Inflammatory macrophage (primary cell): ENCODE measurements at regions not wholly inside any gene's neighbourhood (a gene's known extent, or its start where the extent isn't known, plus 50 kb on each side); places are given as distances from the start of the nearest gene placed in this dataset.
"Not testable (repeated sequence)": the region's sequence is repeated elsewhere in the genome, so short reads cannot be mapped to it uniquely, and the experiment has no call there.

ENCODE experiments used
- DNase-seq, 2 donors: peaks; one replicate each; pipeline ENCODE4 v3.0.0-alpha.2; 2020 to 2022

DNA sequence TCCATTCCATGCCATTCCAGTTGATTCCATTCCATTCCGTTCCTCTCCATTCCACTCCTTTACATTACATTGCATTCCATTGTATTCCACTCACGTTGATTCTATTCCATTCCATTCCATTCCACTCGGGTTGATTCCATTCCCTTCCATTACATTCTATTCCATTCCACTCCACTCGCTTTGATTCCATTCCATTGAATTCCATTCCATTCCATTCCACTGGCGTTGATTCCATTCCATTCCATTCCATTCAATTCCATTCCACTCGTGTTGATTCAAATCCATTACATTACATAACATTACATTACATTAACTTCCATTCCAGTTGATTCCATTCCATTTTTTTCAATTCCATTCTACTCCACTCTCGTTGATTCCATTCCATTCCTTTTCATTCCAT lies 1142.8 kb downstream of the RPIA start:
- no peak for DNase-seq

DNA sequence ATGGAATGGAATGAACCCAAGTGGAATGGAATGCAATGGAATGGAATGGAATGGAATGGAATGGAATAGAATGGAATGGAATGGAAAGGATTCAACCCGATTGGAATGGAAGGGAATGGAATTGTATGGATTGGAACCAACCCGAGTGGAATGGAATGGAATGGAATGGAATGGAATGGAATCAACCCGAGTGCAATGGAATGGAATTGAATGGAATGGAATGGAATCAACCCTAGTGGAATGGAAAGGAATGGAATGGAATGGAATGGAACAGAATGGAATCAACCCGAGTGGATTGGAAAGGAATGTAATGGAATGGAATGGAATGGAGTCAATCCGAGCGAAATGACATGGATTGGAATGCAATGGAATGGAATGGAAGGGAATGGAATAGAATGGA lies 1144.9 kb downstream of the RPIA start:
- DNase-seq: peak in 1 of 2 donors; percentile 6

DNA sequence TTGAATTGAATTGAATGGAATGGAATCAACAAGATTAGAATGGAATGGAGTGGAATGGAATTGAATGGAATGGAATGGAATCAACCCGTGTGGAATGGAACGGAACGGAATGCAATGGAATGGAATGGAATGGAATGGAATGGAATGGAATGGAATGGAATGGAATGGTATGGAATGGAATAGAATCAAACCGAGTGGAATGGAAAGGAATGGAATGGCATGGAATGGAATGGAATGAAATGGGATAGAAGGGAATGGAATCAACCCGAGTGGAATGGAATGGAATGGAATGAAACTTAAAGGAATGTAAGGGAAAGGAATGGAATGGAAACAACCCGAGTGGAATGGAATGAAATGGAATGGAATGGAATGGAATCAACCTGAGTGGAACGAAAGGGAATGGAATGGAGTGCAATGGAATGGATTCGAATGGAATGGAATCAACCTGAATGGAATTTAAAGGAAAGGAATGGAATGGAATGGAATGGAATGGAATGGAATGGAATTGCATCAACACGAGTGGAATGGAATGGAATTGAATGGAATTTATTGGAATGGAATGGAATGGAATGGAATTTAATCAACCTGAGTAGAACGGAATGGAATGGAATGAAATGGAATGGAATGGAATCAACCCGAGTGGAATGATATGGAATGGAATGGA lies 1146.6 kb downstream of the RPIA start:
- no peak for DNase-seq

DNA sequence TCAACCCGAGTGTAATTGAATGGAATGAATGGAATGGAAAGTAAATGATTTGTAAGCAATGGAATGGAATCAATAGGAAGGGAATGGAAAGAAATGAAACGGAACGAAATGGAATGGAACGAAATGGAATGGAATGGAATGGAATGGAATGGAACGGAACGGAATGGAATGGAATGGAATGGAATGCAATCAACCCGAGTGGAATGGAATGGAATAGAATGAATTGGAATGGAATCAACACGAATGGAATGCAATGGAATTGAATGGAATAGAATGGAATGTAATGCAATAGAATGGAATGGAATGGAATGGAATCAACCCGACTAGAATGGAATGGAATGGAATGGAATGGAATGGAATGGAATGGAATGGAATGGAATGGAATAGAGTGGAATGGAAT lies 1148.7 kb downstream of the RPIA start:
- DNase-seq: peak in 1 of 2 donors; percentile 14

DNA sequence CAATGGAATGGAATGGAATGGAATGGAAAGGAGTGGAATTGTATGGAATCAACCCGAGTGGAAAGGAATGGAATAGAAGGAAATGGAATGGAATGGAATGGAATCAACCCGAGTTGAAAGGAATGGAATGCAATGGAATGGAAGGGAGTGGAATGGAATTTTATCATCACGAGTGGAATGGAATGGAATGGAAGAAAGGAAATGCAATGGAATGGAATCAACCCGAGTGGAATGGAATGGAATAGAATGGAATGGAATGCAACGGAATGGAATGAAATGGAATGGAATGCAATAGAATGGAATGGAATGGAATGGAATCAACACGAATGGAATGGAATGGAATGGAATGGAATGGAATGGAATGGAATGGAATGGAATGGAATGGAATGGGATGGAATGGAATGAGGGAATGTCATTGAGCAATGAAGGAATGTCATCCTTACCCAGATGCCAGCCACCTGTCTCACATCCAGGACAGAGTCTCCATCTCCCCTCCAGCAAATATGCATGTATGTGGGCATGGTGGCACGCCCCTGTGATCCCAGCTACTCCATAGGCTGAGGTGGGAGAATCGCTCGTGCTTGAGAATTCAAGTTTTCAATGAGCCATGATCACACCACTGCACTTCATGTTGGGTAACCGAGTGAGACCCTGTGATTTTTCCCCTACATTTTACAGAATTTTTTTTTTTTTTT lies 1149.5 kb downstream of the RPIA start:
- DNase-seq: not testable (repeated sequence)

DNA sequence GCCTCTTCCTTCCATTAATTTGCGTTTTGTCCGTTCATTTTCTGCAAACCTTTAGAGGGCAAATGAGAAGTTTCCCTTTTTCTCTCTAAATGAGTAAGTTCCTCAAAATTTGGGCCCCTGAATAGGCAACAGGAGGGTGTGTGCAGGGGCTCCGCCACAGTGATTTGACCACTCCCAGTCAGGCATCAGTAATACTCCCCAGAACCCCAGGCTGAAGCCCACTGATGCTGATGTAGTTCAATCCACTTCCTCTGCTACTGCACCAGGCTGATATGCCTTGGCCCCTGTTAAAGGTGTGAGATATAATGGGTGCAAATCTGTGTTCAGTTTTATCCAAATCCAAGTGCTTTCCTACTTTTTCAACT lies 1150.0 kb downstream of the RPIA start:
- no peak for DNase-seq

DNA sequence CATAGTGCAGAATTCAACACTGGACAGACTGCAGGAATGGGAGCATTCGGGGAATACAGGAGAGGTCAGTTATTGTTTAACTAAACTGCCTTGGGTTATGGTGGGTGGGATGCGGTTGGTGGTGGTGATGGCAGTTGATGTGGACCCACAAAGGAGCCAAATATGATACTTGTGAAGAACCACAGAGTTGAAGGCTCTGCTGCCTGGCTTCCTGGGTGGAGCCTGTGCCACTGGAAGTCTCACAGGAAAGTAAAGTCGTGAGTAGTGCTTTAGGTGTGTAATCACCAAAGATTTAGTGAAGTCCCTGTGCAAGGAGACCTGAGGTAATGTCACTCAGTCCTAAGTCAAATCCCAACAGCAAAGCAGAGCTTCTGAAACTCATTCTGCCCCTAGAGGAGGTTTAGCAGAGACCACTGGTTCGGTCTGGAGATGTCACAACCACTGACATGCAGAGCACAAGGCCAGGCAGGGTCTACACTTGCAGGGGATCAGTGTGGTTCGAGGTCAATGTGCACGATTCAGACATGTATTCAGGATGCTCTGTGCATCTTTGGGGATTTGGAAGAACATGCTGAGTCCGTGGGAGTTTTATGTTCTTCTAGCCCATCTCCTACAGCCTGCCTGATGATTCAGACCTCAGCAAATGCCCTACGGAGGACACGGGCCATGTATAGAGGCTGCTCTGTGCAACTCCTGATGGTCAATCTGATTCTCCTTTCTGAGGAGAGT lies 1150.9 kb downstream of the RPIA start:
- no peak for DNase-seq

DNA sequence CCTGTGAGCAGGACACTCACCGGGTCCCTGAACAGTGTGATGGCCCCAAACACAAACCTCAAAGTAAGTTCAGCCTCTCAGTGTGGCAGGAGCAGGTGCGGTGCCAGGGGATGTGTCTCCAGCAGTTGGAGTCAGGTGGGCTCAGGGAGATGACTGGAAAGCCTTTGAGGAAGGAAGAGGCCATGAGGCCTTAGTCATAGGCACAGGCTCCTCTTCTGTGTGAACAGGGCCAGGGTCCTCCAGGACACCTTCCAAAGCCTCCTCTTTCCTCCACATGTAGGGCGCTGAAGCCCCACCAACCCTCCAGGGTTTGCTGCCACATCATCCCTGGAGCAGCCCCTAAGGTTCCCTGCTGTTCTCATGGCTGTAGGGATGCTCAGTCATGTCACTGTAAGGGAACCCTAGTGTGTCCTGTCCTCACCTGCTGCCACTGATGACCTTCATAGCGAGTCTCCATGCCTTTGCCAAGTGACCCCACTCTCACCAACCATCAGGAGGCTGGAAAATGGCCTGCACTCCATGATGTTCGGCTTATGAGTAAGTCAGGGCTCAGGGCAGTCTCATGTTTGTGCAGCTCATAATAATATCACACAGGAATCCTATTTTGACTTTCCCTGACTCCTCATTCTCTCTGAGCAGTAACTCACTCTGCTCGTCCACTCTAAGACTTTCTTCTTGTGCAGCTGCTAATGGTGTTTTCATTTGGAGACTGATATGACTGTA lies 1152.9 kb downstream of the RPIA start:
- no peak for DNase-seq

DNA sequence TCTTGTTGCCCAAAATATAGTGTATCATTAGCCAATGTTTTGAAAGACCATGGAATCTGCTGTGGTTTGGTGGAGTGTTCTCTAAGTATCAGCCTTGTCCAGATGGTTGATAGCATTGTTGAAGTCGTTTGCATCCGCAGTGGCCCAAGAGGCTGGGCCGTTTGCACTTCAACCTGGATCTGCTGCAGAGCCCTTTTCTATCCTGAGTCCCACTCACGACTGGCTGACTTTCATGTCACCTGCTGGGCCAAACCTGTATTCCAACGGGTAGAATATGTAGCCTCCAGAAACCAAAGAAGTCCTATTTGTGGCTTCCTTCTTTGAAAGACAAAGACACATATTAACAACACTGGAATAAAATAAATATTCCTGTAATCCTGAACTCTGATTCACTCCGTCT lies 1154.1 kb downstream of the RPIA start:
- DNase-seq: no peak

DNA sequence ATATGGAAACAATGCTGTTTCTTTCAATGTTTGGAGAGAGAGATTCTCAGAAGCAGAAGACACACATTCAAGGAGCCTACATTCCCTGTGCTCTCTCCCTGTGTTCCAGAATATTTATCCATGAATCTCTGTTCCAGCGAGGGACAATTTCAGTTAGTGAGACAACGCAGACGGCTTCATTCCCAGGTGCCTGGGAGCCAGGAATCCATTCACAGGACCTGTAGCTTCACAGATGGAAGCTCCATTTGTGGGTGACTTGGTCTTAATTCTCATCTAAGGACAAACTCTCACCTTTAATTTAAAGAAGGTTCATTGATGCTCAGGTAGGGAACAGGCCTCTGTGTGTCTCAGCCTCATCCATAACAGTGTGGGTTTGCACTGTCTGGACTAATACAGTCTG lies 1156.6 kb downstream of the RPIA start:
- no peak for DNase-seq

DNA sequence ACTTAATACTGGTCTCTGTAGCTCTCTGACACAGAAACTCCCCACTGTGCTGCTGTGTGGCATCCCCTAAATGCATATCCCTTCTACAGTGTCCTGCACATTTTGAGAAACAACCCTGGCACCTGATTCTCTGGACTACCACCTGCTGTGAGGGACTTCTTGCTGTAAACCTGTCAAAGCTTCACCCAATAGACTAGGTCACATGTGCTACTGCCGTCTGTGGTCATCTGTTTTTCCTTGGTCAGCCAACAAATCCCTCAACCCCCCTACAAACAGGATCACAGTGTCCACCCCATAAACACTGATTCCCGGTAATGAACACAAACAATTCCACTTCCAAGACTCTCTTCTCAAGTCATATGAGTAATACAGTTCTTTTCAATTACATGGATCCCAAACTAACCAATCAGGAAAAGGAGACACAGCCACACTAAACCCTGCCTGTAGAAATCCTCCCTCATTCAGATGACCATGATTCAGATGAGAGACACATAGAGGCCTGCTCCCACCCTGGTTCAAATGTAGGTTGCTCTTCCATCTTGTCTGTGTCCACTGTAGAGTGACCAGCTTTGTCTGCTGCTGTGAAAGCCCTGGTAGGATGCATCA lies 1157.4 kb downstream of the RPIA start:
- no peak for DNase-seq

DNA sequence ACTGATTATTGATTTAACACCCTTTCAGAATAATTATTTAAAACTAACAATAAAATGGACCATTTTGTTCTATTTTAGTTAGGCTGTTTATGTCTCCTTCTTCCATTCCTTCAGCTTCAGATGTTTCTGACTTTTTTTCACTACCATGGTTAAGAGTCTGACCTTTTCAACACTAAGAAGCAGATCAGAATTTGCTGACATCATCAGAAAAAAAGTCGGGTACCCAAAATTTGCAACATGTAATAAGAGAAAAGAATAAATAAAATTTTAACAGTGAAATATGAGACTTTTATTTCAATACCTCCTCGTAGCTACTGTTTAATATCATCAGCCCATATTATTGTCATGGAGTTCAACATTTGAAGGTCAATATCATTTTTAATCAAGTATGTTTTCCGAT lies 1158.3 kb downstream of the RPIA start:
- DNase-seq: peak in 1 of 2 donors; percentile 0

DNA sequence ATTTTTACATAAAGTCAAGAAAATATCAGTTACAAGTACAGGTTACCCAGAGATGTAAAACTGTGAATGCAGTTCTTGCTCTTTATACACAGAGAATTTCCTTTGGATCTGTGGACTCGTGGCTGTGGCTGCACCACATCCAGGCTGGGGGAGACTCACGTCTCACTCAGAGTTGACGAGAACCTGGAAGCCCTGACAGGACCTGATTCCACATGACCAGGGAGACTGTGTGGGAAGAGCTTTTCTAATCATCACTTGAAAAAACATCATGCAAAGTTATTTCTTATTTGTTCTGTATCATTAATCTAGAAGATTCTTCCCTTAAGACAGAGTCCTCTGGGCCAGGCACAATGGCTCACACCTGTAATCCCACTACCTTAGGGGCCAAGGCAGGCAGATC lies 1159.0 kb downstream of the RPIA start:
- no peak for DNase-seq

DNA sequence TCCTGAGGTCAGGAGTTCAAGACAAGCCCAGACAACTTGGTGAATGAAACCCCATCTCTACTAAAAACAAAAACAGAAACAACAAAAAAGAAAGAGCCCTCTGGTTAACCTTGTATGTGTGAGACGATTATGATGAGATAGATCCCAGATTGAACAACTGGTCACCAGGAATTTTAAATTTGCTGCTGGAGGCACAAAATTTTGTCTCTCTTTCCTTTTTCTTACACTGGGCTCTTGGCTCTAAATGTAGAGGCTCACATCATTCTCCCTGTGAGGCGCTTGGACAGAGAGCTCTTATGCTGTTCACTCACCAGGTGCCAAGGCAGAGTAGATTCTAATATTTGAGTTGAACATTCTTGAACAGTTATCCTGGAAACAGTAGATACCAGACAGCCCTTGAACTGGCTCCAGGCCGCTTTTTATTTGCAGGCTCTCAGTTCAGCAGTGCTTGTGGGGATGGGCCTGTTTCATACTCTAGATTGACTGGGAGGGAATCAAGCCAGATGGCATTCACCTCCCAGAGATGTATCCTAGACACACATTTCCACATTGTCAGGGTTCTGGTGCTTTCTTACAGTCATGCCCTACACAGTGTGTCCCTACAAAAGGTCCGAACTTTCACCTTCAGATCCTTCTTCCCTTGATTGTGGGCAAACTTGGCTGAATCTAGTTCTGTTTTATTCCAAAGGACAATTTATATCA lies 1159.6 kb downstream of the RPIA start:
- DNase-seq: peak in 1 of 2 donors; percentile 1

DNA sequence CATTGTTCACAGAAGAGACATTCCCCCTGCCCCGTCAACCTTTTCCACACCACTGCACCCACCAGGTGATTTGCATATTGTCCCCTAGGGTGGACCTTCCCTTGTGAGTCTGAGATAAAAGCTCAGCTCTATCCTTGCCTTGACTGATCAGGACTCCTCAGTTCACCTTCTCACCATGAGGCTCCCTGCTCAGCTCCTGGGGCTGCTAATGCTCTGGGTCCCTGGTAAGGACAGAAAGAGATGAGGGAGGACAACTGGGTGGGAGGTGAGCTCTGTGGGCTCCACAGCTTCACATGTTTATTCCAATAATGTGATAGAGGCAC lies 1160.1 kb downstream of the RPIA start:
- no peak for DNase-seq

DNA sequence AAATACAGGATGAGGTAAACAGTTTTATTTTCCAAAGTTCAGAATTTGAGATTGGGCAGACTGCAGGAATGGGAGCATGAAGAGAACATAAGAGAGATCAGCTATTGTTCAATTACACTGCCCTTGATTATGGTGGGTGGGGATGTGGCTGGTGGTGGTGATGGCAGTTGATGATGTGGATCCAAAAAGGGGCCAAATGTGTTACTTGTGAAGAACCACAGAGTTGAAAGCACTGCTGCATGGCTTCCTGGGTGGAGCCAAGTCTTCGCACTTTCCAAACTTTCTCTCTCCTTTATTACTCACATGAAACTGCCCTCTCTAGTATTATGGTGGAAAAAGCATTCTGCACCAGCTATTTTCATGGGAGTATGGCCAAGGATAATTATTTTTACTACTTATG lies 1162.0 kb downstream of the RPIA start:
- not testable (repeated sequence) for DNase-seq

DNA sequence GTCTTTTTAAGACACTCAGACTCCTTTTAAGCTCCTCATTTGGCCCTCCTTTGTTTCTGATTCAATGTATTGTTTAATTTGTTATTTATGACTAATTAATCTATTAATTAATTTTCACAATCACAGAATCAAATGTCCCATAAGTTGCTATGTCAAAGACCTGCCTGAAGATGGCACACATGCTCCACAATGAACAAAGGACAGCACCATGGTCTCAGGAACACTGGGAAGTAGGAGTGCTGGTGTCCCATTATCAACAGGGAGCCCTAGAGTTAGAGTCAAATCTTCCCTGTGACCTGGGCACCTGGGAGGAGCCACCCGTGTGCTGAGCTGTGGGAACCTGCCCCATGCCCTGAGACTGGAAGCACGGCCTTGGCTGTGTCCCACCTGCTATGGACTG lies 1164.3 kb downstream of the RPIA start:
- not testable (repeated sequence) for DNase-seq

DNA sequence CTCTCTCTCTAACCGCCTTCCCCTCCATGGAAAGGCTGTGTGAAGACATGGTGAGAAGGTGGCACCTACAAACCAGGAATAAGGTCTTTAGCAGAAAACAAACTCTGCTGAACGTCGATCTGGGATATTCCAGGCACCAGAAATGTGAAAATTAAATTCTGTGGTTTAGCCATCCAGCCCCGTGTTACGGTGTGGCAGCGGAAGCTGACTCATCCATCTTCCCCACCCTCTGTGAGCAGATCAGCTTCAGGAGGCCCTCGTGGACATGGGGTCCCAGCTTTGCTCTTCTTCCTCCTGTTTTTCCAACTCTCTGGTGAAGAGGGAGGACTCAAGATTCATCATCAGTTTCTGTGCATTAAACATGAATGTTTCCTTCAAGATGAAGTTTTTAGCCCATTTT lies 1164.8 kb downstream of the RPIA start:
- not testable (repeated sequence) for DNase-seq

DNA sequence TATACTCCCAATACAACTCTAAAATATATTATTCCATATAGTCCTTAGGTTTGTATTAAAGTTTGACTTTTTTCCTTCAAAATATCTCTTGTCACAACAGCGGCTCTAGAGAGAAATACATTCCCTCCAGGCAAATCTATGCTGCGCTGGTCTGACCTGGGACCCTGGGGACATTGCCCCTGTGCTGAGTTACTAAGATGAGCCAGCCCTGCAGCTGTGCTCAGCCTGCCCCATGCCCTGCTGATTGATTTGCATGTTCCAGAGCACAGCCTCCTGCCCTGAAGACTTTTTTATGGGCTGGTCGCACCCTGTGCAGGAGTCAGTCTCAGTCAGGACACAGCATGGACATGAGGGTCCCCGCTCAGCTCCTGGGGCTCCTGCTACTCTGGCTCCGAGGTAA lies 1170.7 kb downstream of the RPIA start:
- not testable (repeated sequence) for DNase-seq

DNA sequence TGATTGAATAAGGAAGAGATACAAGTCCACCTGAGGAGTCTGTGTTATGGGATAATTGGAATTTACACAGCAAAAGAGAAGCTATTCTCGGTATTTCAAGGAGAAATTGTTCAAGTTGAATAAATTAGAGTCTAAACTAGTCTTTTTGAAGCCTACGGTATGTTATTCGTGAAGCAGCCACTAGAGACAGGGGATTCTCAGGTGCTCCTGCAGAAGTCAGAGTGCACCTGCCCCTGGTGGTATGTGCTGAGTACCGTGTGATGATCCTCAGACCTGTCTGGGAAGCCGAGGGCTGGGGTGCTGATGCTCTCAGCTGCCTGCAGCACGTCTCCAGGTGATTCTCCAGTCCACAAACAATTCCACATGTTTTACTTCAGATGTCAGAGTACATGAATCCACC lies 1171.7 kb downstream of the RPIA start:
- DNase-seq: not testable (repeated sequence)

DNA sequence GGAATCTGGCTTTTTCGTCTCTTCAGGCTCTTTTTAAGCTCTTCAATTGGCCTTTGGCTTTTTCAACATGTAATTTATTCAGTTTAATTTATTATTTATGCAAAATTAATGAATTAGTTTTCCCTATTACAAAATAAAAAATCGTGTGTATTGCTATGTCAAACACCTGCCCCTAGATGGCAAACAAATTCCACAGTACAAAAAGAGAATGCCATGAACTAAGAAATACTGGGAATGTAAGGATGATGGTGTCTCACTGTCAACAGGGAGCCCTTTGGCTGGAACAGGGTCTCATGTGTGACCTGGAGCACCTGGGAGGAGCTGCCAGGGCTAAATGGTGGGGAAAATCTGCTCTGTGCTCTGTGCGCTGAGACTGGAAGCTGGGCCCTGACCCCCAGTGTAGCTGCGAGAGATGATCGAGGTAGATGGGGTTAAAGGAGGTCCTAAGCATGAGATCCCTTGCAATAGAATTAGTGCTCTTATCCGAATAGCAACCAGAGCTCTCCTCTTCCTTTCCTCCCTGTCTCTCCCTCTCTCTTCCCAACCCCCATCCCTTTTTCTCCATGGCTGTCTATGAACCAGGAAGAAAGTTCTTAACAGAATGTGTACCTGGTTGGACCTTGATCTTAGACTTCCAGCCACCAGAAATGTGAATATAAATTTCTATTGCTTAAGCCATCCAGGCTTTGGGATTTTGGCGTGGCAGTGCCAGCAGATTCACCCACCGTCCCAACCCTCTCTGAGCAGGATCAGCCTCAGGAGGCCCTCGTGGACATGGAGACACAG lies 1183.5 kb downstream of the RPIA start:
- not testable (repeated sequence) for DNase-seq
